ENCODE measurements at regions not wholly inside any gene's neighbourhood (a gene's known extent, or its start where the extent isn't known, plus 50 kb on each side); places are given as distances from the start of the nearest gene placed in this dataset.

- Histone ChIP-seq H3K4me3 (ENCODE audit: insufficient read depth, low read depth, low read length) (no peak overlapping the region), H3K36me3 (ENCODE audit: control insufficient read depth, insufficient read depth, low read length) (no peaks in the 10 kb centered on the region), H3K27me3 (ENCODE audit: control insufficient read depth, insufficient read depth, low read length, poor library complexity, severe bottlenecking) (no peaks in the 10 kb centered on the region), H3K27ac (ENCODE audit: insufficient read depth, low read depth, low read length, poor library complexity, severe bottlenecking) (no peak overlapping the region), H3K9me3 (ENCODE audit: control insufficient read depth, low read length) (no peaks in the 10 kb centered on the region), H3K4me1 (ENCODE audit: control insufficient read depth, insufficient read depth, low read length) (peaks cover 5% of the 10 kb centered on the region)
- WGBS, 2 experiments: 82 to 84% methylated on average over 4 of the region's 4 CpGs
These were observed 221.1 kb downstream of the ENC1 start for GRCh38 chr5:74419468-74419867.

DNA sequence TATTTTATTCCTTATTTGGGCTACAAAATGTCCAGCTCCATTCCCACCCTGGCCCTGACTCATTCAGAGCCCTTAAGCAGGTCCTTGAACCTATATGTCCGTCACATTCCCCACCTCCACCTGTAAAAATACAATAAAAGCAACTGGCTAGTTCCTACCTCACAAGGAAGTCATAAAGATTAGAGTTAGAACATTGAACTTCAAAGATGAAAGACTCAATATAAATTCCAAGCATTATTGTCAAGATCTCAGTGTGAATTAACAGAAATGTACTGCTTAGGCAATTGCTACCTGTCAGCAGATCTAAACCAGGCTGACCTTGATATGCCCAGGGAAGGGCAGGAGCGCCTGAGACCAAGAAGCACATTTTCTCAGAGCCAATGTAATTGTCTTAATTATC, 221.8 kb downstream of the ENC1 start:
- Histone ChIP-seq H3K27me3 (ENCODE audit: control insufficient read depth, insufficient read depth, low read length, poor library complexity, severe bottlenecking) (no peaks in the 10 kb centered on the region), H3K9me3 (ENCODE audit: control insufficient read depth, low read length) (no peaks in the 10 kb centered on the region), H3K4me1 (ENCODE audit: control insufficient read depth, insufficient read depth, low read length) (peaks cover 5% of the 10 kb centered on the region), H3K4me3 (ENCODE audit: insufficient read depth, low read depth, low read length) (no peak overlapping the region), H3K36me3 (ENCODE audit: control insufficient read depth, insufficient read depth, low read length) (no peaks in the 10 kb centered on the region), H3K27ac (ENCODE audit: insufficient read depth, low read depth, low read length, poor library complexity, severe bottlenecking) (no peak overlapping the region)
- whole genome bisulfite sequencing, 2 experiments: 91 to 94% methylated on average over 2 of the region's 2 CpGs

DNA sequence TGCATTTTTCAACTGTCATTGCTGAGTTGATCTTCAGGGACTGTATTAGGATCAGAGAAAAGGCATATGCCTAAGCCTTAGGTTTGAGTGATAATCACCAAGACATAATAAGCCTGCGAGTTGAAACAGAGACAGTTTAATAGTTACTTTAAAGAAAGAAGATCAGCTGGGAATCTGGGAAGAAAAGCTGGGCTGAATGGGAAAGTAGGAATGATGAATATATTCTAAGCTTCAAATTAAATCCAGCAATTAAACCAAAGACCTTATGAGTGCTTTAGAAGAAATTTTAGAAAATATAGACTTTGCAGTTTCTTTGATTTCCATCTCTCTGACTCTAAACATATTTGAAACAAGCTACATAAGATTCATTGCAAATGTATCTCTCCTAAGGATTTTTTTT, 222.3 kb downstream of the ENC1 start:
- no peak overlapping the region for H3K27ac ChIP-seq (ENCODE audit: insufficient read depth, low read depth, low read length, poor library complexity, severe bottlenecking)
- 88 to 100% methylated on average over 1 of the region's 1 CpG for WGBS, 2 experiments
- H3K4me1 ChIP-seq (ENCODE audit: control insufficient read depth, insufficient read depth, low read length): peaks cover 8% of the 10 kb centered on the region
- H3K9me3 ChIP-seq (ENCODE audit: control insufficient read depth, low read length): no peaks in the 10 kb centered on the region
- H3K4me3 ChIP-seq (ENCODE audit: insufficient read depth, low read depth, low read length): no peak overlapping the region
- no peaks in the 10 kb centered on the region for H3K36me3 ChIP-seq (ENCODE audit: control insufficient read depth, insufficient read depth, low read length)
- H3K27me3 ChIP-seq (ENCODE audit: control insufficient read depth, insufficient read depth, low read length, poor library complexity, severe bottlenecking): no peaks in the 10 kb centered on the region

DNA sequence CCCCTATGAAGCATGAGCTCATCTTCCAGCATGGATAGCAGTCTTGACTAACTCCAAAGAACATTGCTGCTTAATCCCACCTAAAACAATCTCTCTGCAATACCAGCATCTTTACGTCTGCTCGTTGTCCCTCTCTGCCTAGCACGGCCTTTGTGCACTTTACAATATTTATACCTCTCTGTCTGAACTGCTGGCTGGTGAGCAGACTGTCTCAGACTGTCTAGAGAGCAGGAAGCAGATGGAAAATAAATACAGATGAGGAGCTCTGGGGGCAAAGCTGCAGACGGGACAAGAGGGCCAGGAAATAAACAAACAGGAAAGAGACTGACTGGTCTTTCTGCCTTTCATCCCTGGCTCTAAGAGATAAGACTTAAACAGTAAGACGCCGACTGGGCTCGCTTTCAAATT, 224.8 kb downstream of the ENC1 start:
- WGBS, 2 experiments: 75 to 78% methylated on average over 7 of the region's 7 CpGs
- H3K27me3 ChIP-seq (ENCODE audit: control insufficient read depth, insufficient read depth, low read length, poor library complexity, severe bottlenecking): no peaks in the 10 kb centered on the region
- H3K4me1 ChIP-seq (ENCODE audit: control insufficient read depth, insufficient read depth, low read length): peaks cover 23% of the 10 kb centered on the region
- H3K27ac ChIP-seq (ENCODE audit: insufficient read depth, low read depth, low read length, poor library complexity, severe bottlenecking): no peak overlapping the region
- no peak overlapping the region for H3K4me3 ChIP-seq (ENCODE audit: insufficient read depth, low read depth, low read length)
- H3K9me3 ChIP-seq (ENCODE audit: control insufficient read depth, low read length): no peaks in the 10 kb centered on the region
- H3K36me3 ChIP-seq (ENCODE audit: control insufficient read depth, insufficient read depth, low read length): no peaks in the 10 kb centered on the region

DNA sequence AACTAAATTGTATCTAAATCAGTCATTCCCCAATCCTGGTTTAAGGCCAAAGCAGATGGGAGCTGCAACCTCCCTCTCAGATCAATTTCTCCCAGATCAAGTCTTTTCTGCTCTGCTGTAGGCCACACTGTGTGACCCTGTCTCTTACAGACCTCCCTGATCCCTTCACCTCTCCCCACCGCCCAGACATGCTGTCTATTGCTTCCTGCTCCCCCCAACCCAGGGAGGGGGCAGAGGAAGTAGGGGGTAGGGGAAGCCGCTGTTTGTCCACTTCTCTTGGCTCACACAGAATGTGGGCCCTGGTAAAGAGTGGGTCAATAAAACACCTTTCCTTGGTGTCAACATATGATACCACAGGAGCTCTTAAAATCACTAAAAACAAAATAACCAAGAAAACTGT, 226.3 kb downstream of the ENC1 start:
- no peak overlapping the region for H3K27ac ChIP-seq (ENCODE audit: insufficient read depth, low read depth, low read length, poor library complexity, severe bottlenecking)
- H3K4me3 ChIP-seq (ENCODE audit: insufficient read depth, low read depth, low read length): no peak overlapping the region
- 89% methylated on average over 2 of the region's 2 CpGs; no CpG with 5 or more reads in 1 of the 2 experiments for WGBS, 2 experiments
- H3K36me3 ChIP-seq (ENCODE audit: control insufficient read depth, insufficient read depth, low read length): no peaks in the 10 kb centered on the region
- H3K27me3 ChIP-seq (ENCODE audit: control insufficient read depth, insufficient read depth, low read length, poor library complexity, severe bottlenecking): no peaks in the 10 kb centered on the region
- peaks cover 23% of the 10 kb centered on the region for H3K4me1 ChIP-seq (ENCODE audit: control insufficient read depth, insufficient read depth, low read length)
- no peaks in the 10 kb centered on the region for H3K9me3 ChIP-seq (ENCODE audit: control insufficient read depth, low read length)

GRCh38 chr5:74413403-74414048, 227.0 kb downstream of the ENC1 start:
- Histone ChIP-seq H3K36me3 (ENCODE audit: control insufficient read depth, insufficient read depth, low read length) (no peaks in the 10 kb centered on the region), H3K4me3 (ENCODE audit: insufficient read depth, low read depth, low read length) (no peak overlapping the region), H3K9me3 (ENCODE audit: control insufficient read depth, low read length) (no peaks in the 10 kb centered on the region), H3K4me1 (ENCODE audit: control insufficient read depth, insufficient read depth, low read length) (peaks cover 23% of the 10 kb centered on the region), H3K27ac (ENCODE audit: insufficient read depth, low read depth, low read length, poor library complexity, severe bottlenecking) (no peak overlapping the region), H3K27me3 (ENCODE audit: control insufficient read depth, insufficient read depth, low read length, poor library complexity, severe bottlenecking) (no peaks in the 10 kb centered on the region)
- WGBS, 2 experiments: 83 to 88% methylated on average over 3 of the region's 3 CpGs

GRCh38 chr5:74412066-74412465, 228.5 kb downstream of the ENC1 start:
- Histone ChIP-seq H3K9me3 (ENCODE audit: control insufficient read depth, low read length) (no peaks in the 10 kb centered on the region), H3K4me3 (ENCODE audit: insufficient read depth, low read depth, low read length) (no peak overlapping the region), H3K36me3 (ENCODE audit: control insufficient read depth, insufficient read depth, low read length) (no peaks in the 10 kb centered on the region), H3K27me3 (ENCODE audit: control insufficient read depth, insufficient read depth, low read length, poor library complexity, severe bottlenecking) (no peaks in the 10 kb centered on the region), H3K27ac (ENCODE audit: insufficient read depth, low read depth, low read length, poor library complexity, severe bottlenecking) (no peak overlapping the region), H3K4me1 (ENCODE audit: control insufficient read depth, insufficient read depth, low read length) (peaks cover 23% of the 10 kb centered on the region)
- WGBS, 2 experiments: 75 to 100% methylated on average over 1 of the region's 1 CpG

DNA sequence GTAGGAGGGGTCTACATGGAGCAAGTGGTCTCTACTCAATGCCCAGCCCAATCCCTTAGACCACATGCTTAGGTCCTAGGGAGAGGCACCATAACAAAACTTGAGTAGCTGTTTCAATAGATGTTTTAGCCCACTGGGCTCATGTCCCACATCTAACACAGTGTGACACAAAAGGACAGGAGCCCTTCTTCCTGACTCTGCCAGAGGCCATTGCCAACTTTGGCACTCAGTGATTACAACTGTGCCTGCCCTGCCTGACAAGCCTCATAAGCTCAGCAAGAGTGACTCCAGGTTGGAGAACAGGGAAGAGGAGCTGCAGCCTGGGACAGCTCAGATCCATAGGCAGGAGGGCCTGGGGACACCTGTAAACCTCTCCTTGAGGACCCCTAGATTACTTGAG, 230.8 kb downstream of the ENC1 start:
- H3K27me3 ChIP-seq (ENCODE audit: control insufficient read depth, insufficient read depth, low read length, poor library complexity, severe bottlenecking): no peaks in the 10 kb centered on the region
- H3K4me3 ChIP-seq (ENCODE audit: insufficient read depth, low read depth, low read length): no peak overlapping the region
- H3K36me3 ChIP-seq (ENCODE audit: control insufficient read depth, insufficient read depth, low read length): no peaks in the 10 kb centered on the region
- H3K4me1 ChIP-seq (ENCODE audit: control insufficient read depth, insufficient read depth, low read length): peaks cover 17% of the 10 kb centered on the region
- no peaks in the 10 kb centered on the region for H3K9me3 ChIP-seq (ENCODE audit: control insufficient read depth, low read length)
- H3K27ac ChIP-seq (ENCODE audit: insufficient read depth, low read depth, low read length, poor library complexity, severe bottlenecking): no peak overlapping the region

DNA sequence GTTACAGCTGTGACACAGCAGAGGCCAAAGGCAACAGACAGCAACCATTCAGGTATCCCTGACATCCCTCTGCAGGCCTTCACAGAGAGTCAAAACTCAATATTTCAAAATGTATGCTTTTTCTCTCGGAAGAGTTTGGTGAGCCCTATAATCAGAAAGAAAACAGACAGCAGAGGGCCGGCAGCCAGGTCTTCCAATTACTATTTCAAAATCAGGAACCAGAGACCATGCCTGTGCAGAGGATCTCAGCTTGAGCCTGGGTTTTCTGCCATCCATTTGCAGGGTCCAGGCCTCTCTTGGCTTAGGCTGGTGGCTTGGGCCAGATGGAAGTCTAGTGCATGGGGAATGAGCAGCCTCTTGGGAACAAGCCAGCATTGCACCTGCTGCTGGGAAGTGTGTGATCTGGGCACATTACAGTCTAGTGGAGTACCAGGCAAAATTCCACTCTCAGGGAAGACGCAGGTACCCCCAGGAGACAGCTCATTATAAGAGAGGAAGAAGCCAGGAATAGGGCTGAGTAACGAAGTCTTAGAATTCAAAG, 231.3 kb downstream of the ENC1 start:
- Histone ChIP-seq H3K9me3 (ENCODE audit: control insufficient read depth, low read length) (no peaks in the 10 kb centered on the region), H3K36me3 (ENCODE audit: control insufficient read depth, insufficient read depth, low read length) (no peaks in the 10 kb centered on the region), H3K27me3 (ENCODE audit: control insufficient read depth, insufficient read depth, low read length, poor library complexity, severe bottlenecking) (no peaks in the 10 kb centered on the region), H3K4me1 (ENCODE audit: control insufficient read depth, insufficient read depth, low read length) (peaks cover 17% of the 10 kb centered on the region), H3K27ac (ENCODE audit: insufficient read depth, low read depth, low read length, poor library complexity, severe bottlenecking) (no peak overlapping the region), H3K4me3 (ENCODE audit: insufficient read depth, low read depth, low read length) (no peak overlapping the region)
- WGBS, 2 experiments: 89 to 94% methylated on average over 4 of the region's 4 CpGs

DNA sequence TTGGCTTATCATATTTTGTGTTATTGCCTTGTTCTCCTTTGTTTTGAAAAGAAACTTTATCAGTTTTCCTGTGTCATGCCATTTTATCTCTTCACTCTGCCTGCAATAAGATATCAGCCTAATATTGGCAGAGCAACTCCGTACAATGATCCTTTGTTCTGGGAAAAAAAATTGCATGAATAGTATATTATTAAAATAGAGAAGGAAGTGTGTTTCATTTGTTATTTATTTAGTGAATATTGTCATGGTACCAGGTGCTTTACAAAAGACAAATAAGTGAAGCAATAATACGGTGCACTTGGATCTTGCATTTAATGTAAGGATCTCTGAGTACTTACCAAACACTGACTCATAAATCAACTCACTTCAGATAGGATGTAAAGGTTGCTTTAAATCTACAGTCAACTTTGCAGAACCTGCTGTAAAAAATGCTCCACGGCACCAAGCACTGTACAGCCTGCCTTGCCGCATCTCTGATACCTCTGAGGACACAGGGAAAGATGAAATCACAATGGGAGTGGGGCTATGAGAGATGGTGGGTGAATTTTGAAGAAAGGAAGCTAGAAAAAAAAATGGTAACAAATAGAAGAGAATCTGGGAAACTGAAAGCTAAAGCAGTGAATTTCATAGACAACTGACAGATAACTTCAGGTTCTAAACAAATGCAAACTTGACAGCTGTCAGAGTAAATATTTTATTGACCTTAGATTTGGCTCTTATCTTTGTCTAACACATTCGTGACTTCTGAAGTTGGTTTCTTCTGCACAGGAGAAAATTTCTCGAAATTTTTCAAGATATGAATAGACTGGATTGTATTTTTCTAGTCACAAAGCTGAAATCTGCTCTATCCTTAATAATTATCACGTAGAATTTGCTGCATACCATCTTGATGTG, 232.1 kb downstream of the ENC1 start:
- H3K4me1 ChIP-seq (ENCODE audit: control insufficient read depth, insufficient read depth, low read length): peaks cover 16% of the 10 kb centered on the region
- WGBS, 2 experiments: 85 to 87% methylated on average over 6 to 7 of the region's 7 CpGs
- no peak overlapping the region for H3K27ac ChIP-seq (ENCODE audit: insufficient read depth, low read depth, low read length, poor library complexity, severe bottlenecking)
- H3K9me3 ChIP-seq (ENCODE audit: control insufficient read depth, low read length): no peaks in the 10 kb centered on the region
- H3K36me3 ChIP-seq (ENCODE audit: control insufficient read depth, insufficient read depth, low read length): no peaks in the 10 kb centered on the region
- no peak overlapping the region for H3K4me3 ChIP-seq (ENCODE audit: insufficient read depth, low read depth, low read length)
- no peaks in the 10 kb centered on the region for H3K27me3 ChIP-seq (ENCODE audit: control insufficient read depth, insufficient read depth, low read length, poor library complexity, severe bottlenecking)

All from ectodermal cell (in vitro differentiated cells).